ENCODE measurements at regions not wholly inside any gene's neighbourhood (a gene's known extent, or its start where the extent isn't known, plus 50 kb on each side); places are given as distances from the start of the nearest gene placed in this dataset.
"Not testable (repeated sequence)": the region's sequence is repeated elsewhere in the genome, so short reads cannot be mapped to it uniquely, and the experiment has no call there.

GRCh38 chr4:115194612-115195011 is 81.2 kb upstream of the NDST4 start:
- not testable (repeated sequence) for H3K4me3 Mint-ChIP-seq

GRCh38 chr4:115190529-115190928 is 77.1 kb upstream of the NDST4 start:
- Mint-ChIP-seq H3K9me3 (no peaks in the 10 kb centered on the region), H3K4me3 (no peak overlapping the region), H3K36me3 (ENCODE audit: low read depth) (no peaks in the 10 kb centered on the region), H3K27me3 (ENCODE audit: insufficient read depth) (no peaks in the 10 kb centered on the region), H3K27ac (no peak overlapping the region), H3K4me1 (ENCODE audit: low read depth) (no peaks in the 10 kb centered on the region)
- no peak for DNase-seq (ENCODE audit: low spot score)
- intact Hi-C loops (cut with micrococcal nuclease): no loop called here

More at GRCh38 chr4:115194612-115195011, 81.2 kb upstream of the NDST4 start:
- intact Hi-C loops (cut with micrococcal nuclease); H3K9me3 Mint-ChIP-seq; H3K4me1 Mint-ChIP-seq (ENCODE audit: low read depth); H3K36me3 Mint-ChIP-seq (ENCODE audit: low read depth); H3K27me3 Mint-ChIP-seq (ENCODE audit: insufficient read depth); DNase-seq (ENCODE audit: low spot score); H3K27ac Mint-ChIP-seq: not testable (repeated sequence)

GRCh38 chr4:115187136-115187535 is 73.7 kb upstream of the NDST4 start:
- H3K27ac Mint-ChIP-seq: no peak overlapping the region
- H3K4me1 Mint-ChIP-seq (ENCODE audit: low read depth): no peaks in the 10 kb centered on the region
- no peaks in the 10 kb centered on the region for H3K27me3 Mint-ChIP-seq (ENCODE audit: insufficient read depth)
- intact Hi-C loops (cut with micrococcal nuclease): no loop called here
- H3K4me3 Mint-ChIP-seq: no peak overlapping the region
- no peaks in the 10 kb centered on the region for H3K36me3 Mint-ChIP-seq (ENCODE audit: low read depth)
- DNase-seq (ENCODE audit: low spot score): no peak
- no peaks in the 10 kb centered on the region for H3K9me3 Mint-ChIP-seq

GRCh38 chr4:115179438-115180062 is 66.1 kb upstream of the NDST4 start:
- H3K4me1 Mint-ChIP-seq (ENCODE audit: low read depth); H3K27ac Mint-ChIP-seq; H3K27me3 Mint-ChIP-seq (ENCODE audit: insufficient read depth); H3K9me3 Mint-ChIP-seq; H3K4me3 Mint-ChIP-seq; H3K36me3 Mint-ChIP-seq (ENCODE audit: low read depth); DNase-seq (ENCODE audit: low spot score); intact Hi-C loops (cut with micrococcal nuclease): not testable (repeated sequence)

GRCh38 chr4:115178687-115179086 is 65.3 kb upstream of the NDST4 start:
- H3K36me3 Mint-ChIP-seq (ENCODE audit: low read depth); H3K27me3 Mint-ChIP-seq (ENCODE audit: insufficient read depth); H3K4me3 Mint-ChIP-seq; H3K27ac Mint-ChIP-seq; H3K4me1 Mint-ChIP-seq (ENCODE audit: low read depth); intact Hi-C loops (cut with micrococcal nuclease); H3K9me3 Mint-ChIP-seq; DNase-seq (ENCODE audit: low spot score): not testable (repeated sequence)

GRCh38 chr4:115171220-115171619 is 57.8 kb upstream of the NDST4 start:
- Mint-ChIP-seq H3K27ac (no peak overlapping the region), H3K36me3 (ENCODE audit: low read depth) (no peaks in the 10 kb centered on the region)
- intact Hi-C loops (cut with micrococcal nuclease): no loop called here

GRCh38 chr4:115165503-115165902 is 52.1 kb upstream of the NDST4 start:
- no peak overlapping the region for H3K27ac Mint-ChIP-seq

More at GRCh38 chr4:115171220-115171619, 57.8 kb upstream of the NDST4 start:
- H3K4me3 Mint-ChIP-seq: no peak overlapping the region
- no peaks in the 10 kb centered on the region for H3K27me3 Mint-ChIP-seq (ENCODE audit: insufficient read depth)
- H3K4me1 Mint-ChIP-seq (ENCODE audit: low read depth): no peaks in the 10 kb centered on the region
- H3K9me3 Mint-ChIP-seq: no peaks in the 10 kb centered on the region
- DNase-seq (ENCODE audit: low spot score): no peak

More at GRCh38 chr4:115165503-115165902, 52.1 kb upstream of the NDST4 start:
- intact Hi-C loops (cut with micrococcal nuclease): no loop called here
- no peaks in the 10 kb centered on the region for H3K36me3 Mint-ChIP-seq (ENCODE audit: low read depth)
- H3K27me3 Mint-ChIP-seq (ENCODE audit: insufficient read depth): no peaks in the 10 kb centered on the region
- DNase-seq (ENCODE audit: low spot score): no peak
- no peak overlapping the region for H3K4me3 Mint-ChIP-seq
- no peaks in the 10 kb centered on the region for H3K9me3 Mint-ChIP-seq
- H3K4me1 Mint-ChIP-seq (ENCODE audit: low read depth): no peaks in the 10 kb centered on the region
